ENCODE measurements at regions not wholly inside any gene's neighbourhood (a gene's known extent, or its start where the extent isn't known, plus 50 kb on each side); places are given as distances from the start of the nearest gene placed in this dataset.

GRCh38 chr14:39880106-39880695 lies 448.0 kb upstream of the FBXO33 start:
- H3K4me3 ChIP-seq (ENCODE audit: low read length): no peak overlapping the region
- TF ChIP-seq CTCF (conservative IDR thresholded peaks at IDR 0.05; ENCODE audit: low read depth, low read length): no peak
- no peak for DNase-seq (ENCODE audit: low read depth)

GRCh38 chr14:39877577-39878190 lies 445.5 kb upstream of the FBXO33 start:
- DNase-seq (ENCODE audit: low read depth): no peak
- TF ChIP-seq CTCF (conservative IDR thresholded peaks at IDR 0.05; ENCODE audit: low read depth, low read length): no peak
- H3K4me3 ChIP-seq (ENCODE audit: low read length): no peak overlapping the region

DNA sequence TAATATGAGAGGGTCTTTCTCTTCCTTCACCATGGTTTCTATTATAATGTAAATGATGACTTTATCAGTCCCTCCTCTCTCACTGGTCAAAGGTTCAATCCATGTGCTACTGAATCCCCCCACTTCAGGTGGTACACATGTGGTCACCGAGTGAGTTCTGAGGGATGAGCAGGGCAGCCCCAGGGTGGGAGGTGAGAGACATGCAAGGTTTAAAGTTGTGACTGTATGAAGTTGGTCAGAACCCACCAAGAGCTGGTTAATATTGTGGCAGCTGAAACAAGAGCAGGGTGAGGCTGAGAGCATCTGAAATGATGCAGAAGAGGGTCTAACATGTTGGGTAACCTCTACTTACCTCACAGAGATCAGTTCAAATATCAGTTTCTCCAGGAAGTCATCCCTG lies 444.7 kb upstream of the FBXO33 start:
- TF ChIP-seq CTCF (conservative IDR thresholded peaks at IDR 0.05; ENCODE audit: low read depth, low read length): no peak
- DNase-seq (ENCODE audit: low read depth): no peak
- no peak overlapping the region for H3K4me3 ChIP-seq (ENCODE audit: low read length)

DNA sequence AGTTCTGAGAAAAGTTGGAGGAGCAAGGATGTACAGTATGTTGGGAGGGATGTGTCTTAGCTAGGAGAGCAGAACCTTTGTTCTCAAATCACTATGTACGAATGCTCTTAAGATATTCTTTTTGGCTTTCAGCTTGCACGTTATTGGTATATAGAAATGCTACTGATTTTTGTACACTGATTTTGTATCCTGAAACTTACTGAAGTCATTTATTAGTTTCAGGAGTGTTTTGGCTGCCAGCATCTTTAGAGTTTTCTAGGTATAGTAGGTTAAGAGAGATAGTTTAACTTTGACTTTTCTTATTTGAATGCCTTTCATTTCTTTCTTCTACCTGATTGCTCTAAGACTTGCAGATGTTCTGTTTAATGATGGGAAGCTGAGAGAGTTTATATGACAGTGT lies 442.8 kb upstream of the FBXO33 start:
- H3K4me3 ChIP-seq (ENCODE audit: low read length): no peak overlapping the region
- no peak for DNase-seq (ENCODE audit: low read depth)
- no peak for TF ChIP-seq CTCF (conservative IDR thresholded peaks at IDR 0.05; ENCODE audit: low read depth, low read length)

DNA sequence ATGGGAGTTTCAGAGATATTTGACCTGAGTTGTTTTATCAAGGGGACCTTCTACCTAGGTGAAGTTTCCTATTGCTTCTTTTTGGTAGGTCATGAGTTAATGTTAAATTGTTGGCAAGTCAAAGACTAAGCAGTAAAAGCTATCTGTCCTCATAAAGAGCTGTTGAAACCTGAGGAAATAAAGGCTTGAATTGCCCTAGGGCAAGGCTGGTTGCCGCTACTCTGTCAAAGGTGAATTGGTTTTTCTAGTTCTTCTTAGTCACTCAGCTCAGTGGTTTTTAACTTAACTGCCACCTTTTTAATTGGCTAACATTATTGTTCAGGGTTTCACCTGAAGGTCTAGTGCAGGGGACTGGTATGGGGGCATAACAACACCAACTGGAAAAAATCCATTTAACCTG lies 441.6 kb upstream of the FBXO33 start:
- TF ChIP-seq CTCF (conservative IDR thresholded peaks at IDR 0.05; ENCODE audit: low read depth, low read length): no peak
- no peak for DNase-seq (ENCODE audit: low read depth)
- no peak overlapping the region for H3K4me3 ChIP-seq (ENCODE audit: low read length)

DNA sequence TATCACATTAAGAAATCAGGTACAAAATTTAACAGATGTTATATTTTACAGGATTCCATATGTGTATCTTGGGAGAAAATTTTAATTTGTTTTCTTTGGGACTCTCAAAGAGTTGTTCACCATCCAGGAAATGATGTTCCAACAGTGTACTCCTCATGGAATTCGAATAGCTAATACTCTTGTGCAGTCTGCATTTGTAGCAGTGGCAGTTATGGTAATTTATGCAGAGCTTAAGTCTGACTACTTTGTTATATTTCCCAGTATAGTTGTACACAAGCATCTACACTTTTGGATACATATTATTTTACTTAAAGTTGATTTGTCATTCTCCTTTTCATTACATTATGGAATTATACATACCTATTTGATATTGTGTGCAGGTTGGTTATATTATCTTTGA lies 436.7 kb upstream of the FBXO33 start:
- TF ChIP-seq CTCF (conservative IDR thresholded peaks at IDR 0.05; ENCODE audit: low read depth, low read length): no peak
- DNase-seq (ENCODE audit: low read depth): no peak
- no peak overlapping the region for H3K4me3 ChIP-seq (ENCODE audit: low read length)

- TF ChIP-seq CTCF (conservative IDR thresholded peaks at IDR 0.05; ENCODE audit: low read depth, low read length): no peak
- no peak overlapping the region for H3K4me3 ChIP-seq (ENCODE audit: low read length)
- DNase-seq (ENCODE audit: low read depth): no peak
Measured at GRCh38 chr14:39868251-39868650, 436.0 kb upstream of the FBXO33 start.
